HepG2 (cell line): ENCODE measurements at regions not wholly inside any gene's neighbourhood (a gene's known extent, or its start where the extent isn't known, plus 50 kb on each side); places are given as distances from the start of the nearest gene placed in this dataset.

Experiments used
- BCL6 ChIP-seq: IDR thresholded peaks from 2 replicates; pipeline ENCODE4 v1.6.1; 2016; ENCODE audit warnings: missing genetic modification reagents, missing compliant biosample characterization
- KAT8 ChIP-seq: IDR thresholded peaks from 2 replicates; pipeline ENCODE4 v1.6.1; 2016; ENCODE audit warnings: missing genetic modification reagents, missing compliant biosample characterization
- SIX4 ChIP-seq: sonication (generic); formaldehyde crosslinking; IDR thresholded peaks from 2 replicates; pipeline ENCODE4 v1.4.0; 2020; ENCODE audit warnings: missing genetic modification reagents
- TRAFD1 ChIP-seq: sonication (generic); formaldehyde crosslinking; IDR thresholded peaks from 2 replicates; pipeline ENCODE4 v1.5.1; 2020; ENCODE audit warnings: missing genetic modification reagents, mild to moderate bottlenecking, borderline replicate concordance
- U2AF1 ChIP-seq: fragments of 200-400 bp; formaldehyde crosslinking; optimal IDR thresholded peaks from 2 replicates; pipeline ENCODE3; 2017; ENCODE audit warnings: mild to moderate bottlenecking, low read depth, low read length
- ZBTB40 ChIP-seq, 2 experiments: fragments of 450-650 bp in 1 of 2; sonication (generic) in 1 of 2; formaldehyde crosslinking in 1 of 2; IDR thresholded peaks; 2 replicates each; pipeline versions ENCODE4 v1.6.1 to v1.8.0; 2016 to 2022; ENCODE audit warnings: antibody characterized with exemption in 1 of 2, mild to moderate bottlenecking in 1 of 2, missing genetic modification reagents in 1 of 2
- ZUFSP ChIP-seq: sonication (generic); formaldehyde crosslinking; IDR thresholded peaks from 2 replicates; pipeline ENCODE4 v1.9.0; 2021; ENCODE audit warnings: missing genetic modification reagents, mild to moderate bottlenecking, borderline replicate concordance

- TF ChIP-seq ZBTB40 (IDR thresholded peaks at IDR 0.05) (no peak), ZBTB40 (CRISPR knock-in tag; IDR thresholded peaks at IDR 0.05) (no peak), KAT8 (CRISPR knock-in tag) (no peak), TRAFD1 (CRISPR knock-in tag) (no peak), SIX4 (CRISPR knock-in tag) (no peak), BCL6 (CRISPR knock-in tag) (no peak), ZUFSP (no peak), U2AF1 (no peak)
- TF ChIP-seq, all 625 proteins: peak for 0
Observed at GRCh38 chr10:9230625-9231024, 1176.1 kb downstream of the GATA3 start (continued).
